ENCODE measurements at regions not wholly inside any gene's neighbourhood (a gene's known extent, or its start where the extent isn't known, plus 50 kb on each side); places are given as distances from the start of the nearest gene placed in this dataset.
"Not testable (repeated sequence)": the region's sequence is repeated elsewhere in the genome, so short reads cannot be mapped to it uniquely, and the experiment has no call there.

- DNase-seq, result no peak
Observed at GRCh38 chr21:43286196-43286595, 117.4 kb downstream of the CRYAA start.

- DNase-seq, result no peak
Observed at GRCh38 chr21:43284700-43285099, 115.9 kb downstream of the CRYAA start.

DNA sequence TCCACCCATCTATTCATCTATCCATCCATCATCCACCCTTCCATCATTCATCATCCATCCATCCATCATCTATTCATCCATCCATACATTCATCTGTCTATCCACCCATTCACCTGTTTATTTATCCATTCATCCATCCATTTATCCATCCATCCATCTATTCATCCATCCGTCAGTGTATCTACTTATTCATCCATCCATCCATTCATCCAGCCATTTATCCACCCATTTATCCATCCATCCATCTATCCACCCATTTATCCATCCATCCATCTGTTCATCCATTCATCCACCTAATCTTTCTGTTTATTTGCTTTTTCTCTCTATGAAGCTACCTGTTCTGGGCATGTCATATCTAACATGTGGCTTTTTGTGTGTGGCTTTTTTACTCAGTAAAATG is 115.4 kb downstream of the CRYAA start:
- DNase-seq, result no peak

GRCh38 chr21:43283925-43284221 is 115.1 kb downstream of the CRYAA start:
- not testable (repeated sequence) for DNase-seq

GRCh38 chr21:43283136-43283924 is 114.5 kb downstream of the CRYAA start:
- DNase-seq, result no peak

- no peak for DNase-seq
Observed at GRCh38 chr21:43282358-43283120, 113.7 kb downstream of the CRYAA start.

GRCh38 chr21:43281661-43282357 is 113.0 kb downstream of the CRYAA start:
- no peak for DNase-seq

GRCh38 chr21:43280949-43281633 is 112.3 kb downstream of the CRYAA start:
- DNase-seq, result no peak

GRCh38 chr21:43279578-43279894 is 110.7 kb downstream of the CRYAA start:
- DNase-seq, result no peak

DNA sequence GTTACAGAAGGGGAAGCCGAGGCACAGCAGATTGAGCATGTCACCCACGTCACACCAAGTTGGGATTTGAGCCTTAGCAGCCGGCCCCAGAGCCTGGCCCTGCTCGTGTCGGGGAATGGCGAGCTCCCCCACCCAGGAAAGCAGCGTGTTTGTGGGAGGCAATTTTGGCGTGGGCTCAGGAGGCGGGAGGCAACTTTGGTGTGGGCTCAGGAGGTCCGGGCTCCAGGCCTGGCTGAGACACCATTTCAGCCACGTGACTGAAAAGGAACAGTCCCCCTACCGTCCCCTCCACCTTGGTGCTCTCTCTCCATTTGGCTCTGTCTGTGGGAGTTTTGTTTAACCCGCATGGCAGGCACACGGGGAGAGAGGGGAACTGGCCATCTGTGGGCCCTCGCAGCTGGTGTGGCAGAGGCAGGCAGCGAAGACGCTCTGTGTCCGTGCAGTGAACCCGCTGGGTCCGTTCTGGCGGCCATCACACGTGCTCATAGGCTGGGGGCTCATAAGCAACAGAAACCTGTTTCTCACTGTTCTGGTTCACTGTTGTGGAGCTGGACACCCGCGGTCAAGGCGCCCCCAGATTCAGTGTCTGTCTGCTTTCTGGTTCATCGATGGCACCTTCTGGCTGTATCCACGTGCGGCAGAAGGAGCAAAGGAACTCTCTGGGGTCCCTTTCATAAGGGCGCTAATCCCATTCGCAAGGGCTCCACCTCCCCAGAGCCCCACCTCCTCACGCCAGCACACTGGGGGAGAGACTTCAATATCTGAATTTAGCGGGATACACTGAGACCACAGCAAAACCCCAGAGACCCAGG is 110.2 kb downstream of the CRYAA start:
- DNase-seq, result no peak

- DNase-seq, result no peak
Observed at GRCh38 chr21:43278359-43278758, 109.6 kb downstream of the CRYAA start.

- DNase-seq, result no peak
Observed at GRCh38 chr21:43277481-43278351, 108.9 kb downstream of the CRYAA start.

- no peak for DNase-seq
Observed at GRCh38 chr21:43276811-43277210, 108.0 kb downstream of the CRYAA start.

DNA sequence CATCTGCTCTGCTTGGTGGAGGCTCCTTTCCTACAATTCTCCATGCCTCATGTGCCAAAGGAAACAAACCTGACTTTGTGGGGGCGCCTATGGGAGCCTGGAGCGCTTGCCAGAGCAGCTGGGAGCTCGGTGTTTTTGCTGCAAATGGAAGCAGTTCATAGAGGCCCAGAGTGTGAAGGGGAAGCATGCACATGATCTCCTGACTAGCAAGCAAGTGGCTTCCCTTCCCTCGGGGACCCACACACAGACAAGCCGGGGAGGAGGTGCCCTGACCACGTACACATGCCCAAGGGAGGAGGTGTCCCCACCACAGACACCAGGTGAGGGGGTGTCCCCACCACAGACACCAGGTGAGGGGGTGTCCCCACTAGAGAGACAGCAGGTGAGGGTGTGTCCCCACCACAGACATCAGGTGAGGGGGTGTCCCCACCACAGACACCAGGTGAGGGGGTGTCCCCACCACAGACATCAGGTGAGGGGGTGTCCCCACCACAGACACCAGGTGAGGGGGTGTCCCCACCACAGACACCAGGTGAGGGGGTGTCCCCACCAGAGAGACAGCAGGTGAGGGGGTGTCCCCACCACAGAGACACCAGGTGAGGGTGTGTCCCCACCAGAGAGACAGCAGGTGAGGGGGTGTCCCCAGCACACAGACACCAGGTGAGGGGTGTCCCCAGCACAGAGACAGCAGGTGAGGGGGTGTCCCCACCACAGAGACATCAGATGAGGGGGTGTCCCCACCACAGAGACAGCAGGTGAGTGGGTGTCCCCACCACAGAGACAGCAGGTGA is 106.8 kb downstream of the CRYAA start:
- DNase-seq, result no peak

DNA sequence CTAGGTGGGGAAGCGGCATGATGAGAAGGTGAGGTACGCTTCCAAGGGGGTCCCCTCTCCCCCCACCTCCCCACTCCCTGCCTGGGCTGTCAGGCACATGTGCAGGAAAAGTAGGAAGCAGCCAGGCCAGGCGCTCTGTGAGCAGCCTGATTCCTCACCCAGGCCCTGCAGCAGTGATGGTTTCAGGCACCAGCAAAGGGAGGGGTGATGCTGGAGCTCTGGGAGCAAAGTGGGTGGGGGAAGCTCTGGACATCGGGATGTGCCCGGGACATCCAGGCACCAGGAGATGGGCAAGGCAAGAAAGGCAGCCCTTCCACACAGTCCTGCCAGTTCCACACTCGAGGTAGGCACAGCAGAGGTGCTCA is 106.1 kb downstream of the CRYAA start:
- no peak for DNase-seq

DNA sequence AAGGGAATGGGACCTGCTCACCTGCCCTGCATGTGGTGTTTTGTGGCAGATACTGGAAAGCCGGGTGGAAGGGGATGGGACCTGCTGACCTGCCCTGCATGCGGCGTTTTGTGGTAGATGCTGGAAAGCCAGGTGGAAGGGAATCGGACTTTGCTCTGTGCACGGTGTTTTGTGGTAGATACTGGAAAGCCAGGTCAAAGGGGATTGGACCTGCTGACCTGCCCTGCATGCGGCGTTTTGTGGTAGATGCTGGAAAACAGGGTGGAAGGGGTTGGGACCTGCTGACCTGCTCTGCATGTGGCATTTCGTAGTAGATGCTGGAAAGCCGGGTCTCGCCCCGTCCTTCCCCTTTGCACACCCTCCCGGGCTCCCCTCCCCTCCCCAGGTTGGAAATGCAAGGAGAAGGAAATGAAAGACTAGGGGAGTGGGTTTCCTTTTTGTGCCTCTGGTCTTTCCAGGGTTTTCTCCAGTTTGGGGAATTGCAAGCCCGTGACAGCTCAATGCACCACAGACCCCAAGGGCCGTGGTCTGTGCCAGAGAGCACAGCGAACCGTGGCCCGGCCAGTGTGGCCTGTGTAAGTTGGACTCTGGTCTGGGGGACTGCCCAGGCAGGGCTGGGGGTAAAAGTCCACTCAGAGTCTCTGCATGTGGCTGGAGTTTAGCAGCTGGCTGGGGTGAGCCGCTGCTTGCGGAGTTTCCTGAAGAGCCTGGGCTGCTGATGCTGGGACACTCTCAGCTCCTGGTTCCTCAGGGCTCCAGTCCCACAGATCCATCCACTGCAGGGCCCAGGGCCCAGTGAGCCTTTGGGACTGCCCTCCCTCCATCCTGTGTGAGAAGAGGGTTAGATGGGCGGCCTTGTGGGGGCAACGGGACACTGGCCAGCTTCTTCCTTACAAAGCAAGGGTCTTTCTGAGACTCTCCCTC is 105.5 kb downstream of the CRYAA start:
- DNase-seq, result no peak

GRCh38 chr21:43273708-43274021 is 104.9 kb downstream of the CRYAA start:
- DNase-seq, result no peak

GRCh38 chr21:43273016-43273707 is 104.4 kb downstream of the CRYAA start:
- DNase-seq, result no peak

- DNase-seq, result no peak
Observed at GRCh38 chr21:43272591-43272990, 103.8 kb downstream of the CRYAA start.
